Gastrocnemius medialis (tissue), 4 donors: ENCODE measurements at regions not wholly inside any gene's neighbourhood (a gene's known extent, or its start where the extent isn't known, plus 50 kb on each side); places are given as distances from the start of the nearest gene placed in this dataset.

Experiments used
- ATAC-seq, 2 donors: fragments of 150-250 bp; one replicate each; pipeline ENCODE4 v1.9.1; 2016
- DNase-seq, 2 donors: peaks; one replicate each; pipeline ENCODE4 v3.0.0-alpha.2; 2019
- H3K27ac ChIP-seq, 4 donors: fragments of 200-600 bp; sonication (generic); 1 replicate in 1 of 4; 2 replicates in 3 of 4; pipeline ENCODE4 v1.5.1; 2016 to 2018; ENCODE audit warnings: mild to moderate bottlenecking in 2 of 4, moderate library complexity in 1 of 4
- H3K27me3 ChIP-seq, 3 donors: fragments of 200-600 bp; sonication (generic) in 2 of 3; 1 replicate in 1 of 3; 2 replicates in 2 of 3; pipeline versions ENCODE4 v1.5.1 to v1.6.0; 2016 to 2019; ENCODE audit warnings: mild to moderate bottlenecking in 1 of 3, moderate library complexity in 1 of 3
- H3K36me3 ChIP-seq, 2 donors: fragments of 200-600 bp; sonication (generic) in 1 of 2; one replicate each; pipeline ENCODE4 v1.5.1; 2017 to 2018
- H3K4me1 ChIP-seq, 2 donors: fragments of 200-600 bp; sonication (generic) in 1 of 2; one replicate each; pipeline ENCODE4 v1.5.1; 2016 to 2017; ENCODE audit warnings: mild to moderate bottlenecking in 2 of 2
- H3K4me3 ChIP-seq, 4 donors: fragments of 200-600 bp; sonication (generic) in 3 of 4; 1 replicate in 1 of 4; 2 replicates in 3 of 4; pipeline ENCODE4 v1.5.1; 2016 to 2019; ENCODE audit warnings: mild to moderate bottlenecking in 2 of 4
- H3K9me3 ChIP-seq, 3 donors: fragments of 200-600 bp; sonication (generic) in 2 of 3; 1 replicate in 1 of 3; 2 replicates in 2 of 3; pipeline ENCODE4 v1.5.1; 2016 to 2019
- POLR2A ChIP-seq, 2 donors: fragments of 450-650 bp; IDR thresholded peaks; one replicate each; pipeline ENCODE4 v1.6.1; 2017; ENCODE audit warnings: antibody characterized with exemption in 2 of 2, mild to moderate bottlenecking in 2 of 2, moderate library complexity in 2 of 2
- in situ Hi-C, 4 donors: fragments of 200-750 bp; cut with MboI; loops; one replicate each; pipeline versions ENCODE4 v1.15.0 to v1.8.0; 2017; ENCODE audit warnings: low sequenced_read_pairs in 4 of 4
- intact Hi-C: fragments of 100-400 bp; cut with DNase I; formaldehyde crosslinking; loops from one replicate; pipeline ENCODE4 v1.15.1; 2023; ENCODE audit warnings: low total_unique reads
- TF ChIP-seq, protein P1 (sequence below), 5 experiments: fragments of 450-650 bp in 3 of 5; fragments of 200-600 bp in 2 of 5; sonication (generic) in 2 of 5; IDR thresholded peaks in 4 of 5; conservative IDR thresholded peaks in 1 of 5; 1 replicate in 4 of 5; 2 replicates in 1 of 5; pipeline ENCODE4 v1.5.1; 2016 to 2019; ENCODE audit warnings: antibody characterized with exemption in 5 of 5, mild to moderate bottlenecking in 3 of 5, moderate library complexity in 3 of 5

DNA sequence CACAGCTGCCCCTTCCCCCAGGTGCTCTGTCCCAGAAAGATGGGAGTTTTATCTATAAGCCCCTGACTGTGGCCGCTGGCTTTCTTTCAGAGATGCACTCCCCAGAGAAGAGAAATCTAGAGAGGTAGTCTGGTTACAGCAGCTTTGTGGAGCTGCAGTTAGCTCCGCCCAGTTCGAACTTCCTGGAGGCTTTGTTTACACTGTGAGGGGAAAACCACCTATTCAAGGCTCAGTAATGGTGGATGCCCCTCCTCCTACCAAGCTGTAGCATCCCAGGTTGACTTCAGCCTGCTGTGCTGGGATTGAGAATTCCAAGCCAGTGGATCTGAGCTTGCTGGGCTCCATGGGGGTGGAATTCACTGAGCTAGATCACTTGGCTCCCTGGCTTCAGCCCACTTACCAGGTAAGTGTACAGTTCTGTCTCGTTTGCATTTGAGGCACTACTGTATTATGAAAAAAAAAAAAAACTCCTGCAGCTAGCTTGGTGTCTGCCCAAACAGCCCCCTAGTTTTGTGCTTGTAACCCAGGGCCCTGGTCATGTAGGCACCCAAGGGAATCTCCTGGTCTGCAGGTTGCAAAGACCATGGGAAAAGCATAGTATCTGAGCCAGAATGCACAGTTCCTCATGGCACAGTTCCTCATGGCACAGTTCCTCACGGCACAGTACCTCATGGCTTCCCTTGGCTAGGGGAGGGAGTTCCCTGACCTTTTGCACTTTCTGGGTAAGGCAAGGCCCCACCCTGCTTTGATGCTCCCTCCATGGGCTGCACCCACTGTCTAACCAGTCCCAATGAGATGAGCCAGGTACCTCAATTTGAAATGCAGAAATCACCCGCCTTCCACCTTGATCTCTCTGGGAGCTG, 275.0 kb downstream of the CENPW start:
- intact Hi-C loops (no loop called here), in situ Hi-C loops (no loop called here)
- no peak for DNase-seq
- Histone ChIP-seq H3K27me3 (no peaks in the 10 kb centered on the region), H3K27ac (no peak overlapping the region), H3K4me1 (no peaks in the 10 kb centered on the region), H3K4me3 (no peak overlapping the region), H3K9me3 (no peaks in the 10 kb centered on the region), H3K36me3 (no peaks in the 10 kb centered on the region)
- TF ChIP-seq, protein P1, sequence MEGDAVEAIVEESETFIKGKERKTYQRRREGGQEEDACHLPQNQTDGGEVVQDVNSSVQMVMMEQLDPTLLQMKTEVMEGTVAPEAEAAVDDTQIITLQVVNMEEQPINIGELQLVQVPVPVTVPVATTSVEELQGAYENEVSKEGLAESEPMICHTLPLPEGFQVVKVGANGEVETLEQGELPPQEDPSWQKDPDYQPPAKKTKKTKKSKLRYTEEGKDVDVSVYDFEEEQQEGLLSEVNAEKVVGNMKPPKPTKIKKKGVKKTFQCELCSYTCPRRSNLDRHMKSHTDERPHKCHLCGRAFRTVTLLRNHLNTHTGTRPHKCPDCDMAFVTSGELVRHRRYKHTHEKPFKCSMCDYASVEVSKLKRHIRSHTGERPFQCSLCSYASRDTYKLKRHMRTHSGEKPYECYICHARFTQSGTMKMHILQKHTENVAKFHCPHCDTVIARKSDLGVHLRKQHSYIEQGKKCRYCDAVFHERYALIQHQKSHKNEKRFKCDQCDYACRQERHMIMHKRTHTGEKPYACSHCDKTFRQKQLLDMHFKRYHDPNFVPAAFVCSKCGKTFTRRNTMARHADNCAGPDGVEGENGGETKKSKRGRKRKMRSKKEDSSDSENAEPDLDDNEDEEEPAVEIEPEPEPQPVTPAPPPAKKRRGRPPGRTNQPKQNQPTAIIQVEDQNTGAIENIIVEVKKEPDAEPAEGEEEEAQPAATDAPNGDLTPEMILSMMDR (IDR thresholded peaks at IDR 0.05 in 4 of 5, conservative IDR thresholded peaks at IDR 0.05 in 1 of 5): no peak
- no peak for TF ChIP-seq POLR2A (IDR thresholded peaks at IDR 0.05)
- ATAC-seq: no peak

DNA sequence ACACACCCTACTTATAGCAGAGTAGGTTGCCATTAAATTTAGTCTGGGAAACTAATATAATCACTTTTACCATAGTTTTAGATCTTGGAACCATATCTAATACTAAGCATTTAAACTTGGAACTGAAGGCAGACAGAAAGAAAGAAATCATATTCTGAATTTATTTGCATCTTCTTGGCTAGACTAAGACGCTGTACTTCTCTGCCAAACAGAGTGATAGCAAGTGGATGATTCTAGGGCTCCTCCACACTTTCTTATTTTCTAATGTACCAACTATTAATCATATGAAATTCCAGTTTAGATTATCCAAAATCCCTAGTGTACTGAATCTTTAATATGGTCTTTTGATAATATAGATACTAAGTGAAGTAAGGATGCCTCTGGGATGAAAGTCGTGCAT, 277.0 kb downstream of the CENPW start:
- intact Hi-C loops: no loop called here
- DNase-seq (no peak), ATAC-seq (no peak)
- in situ Hi-C loops: no loop called here
- H3K9me3 ChIP-seq: no peaks in the 10 kb centered on the region
- TF ChIP-seq POLR2A (IDR thresholded peaks at IDR 0.05): no peak
- TF ChIP-seq, protein P1 (IDR thresholded peaks at IDR 0.05 in 4 of 5, conservative IDR thresholded peaks at IDR 0.05 in 1 of 5): no peak
- no peaks in the 10 kb centered on the region for H3K4me1 ChIP-seq
- no peak overlapping the region for H3K27ac ChIP-seq
- H3K27me3 ChIP-seq: no peaks in the 10 kb centered on the region
- no peak overlapping the region for H3K4me3 ChIP-seq
- H3K36me3 ChIP-seq: no peaks in the 10 kb centered on the region

DNA sequence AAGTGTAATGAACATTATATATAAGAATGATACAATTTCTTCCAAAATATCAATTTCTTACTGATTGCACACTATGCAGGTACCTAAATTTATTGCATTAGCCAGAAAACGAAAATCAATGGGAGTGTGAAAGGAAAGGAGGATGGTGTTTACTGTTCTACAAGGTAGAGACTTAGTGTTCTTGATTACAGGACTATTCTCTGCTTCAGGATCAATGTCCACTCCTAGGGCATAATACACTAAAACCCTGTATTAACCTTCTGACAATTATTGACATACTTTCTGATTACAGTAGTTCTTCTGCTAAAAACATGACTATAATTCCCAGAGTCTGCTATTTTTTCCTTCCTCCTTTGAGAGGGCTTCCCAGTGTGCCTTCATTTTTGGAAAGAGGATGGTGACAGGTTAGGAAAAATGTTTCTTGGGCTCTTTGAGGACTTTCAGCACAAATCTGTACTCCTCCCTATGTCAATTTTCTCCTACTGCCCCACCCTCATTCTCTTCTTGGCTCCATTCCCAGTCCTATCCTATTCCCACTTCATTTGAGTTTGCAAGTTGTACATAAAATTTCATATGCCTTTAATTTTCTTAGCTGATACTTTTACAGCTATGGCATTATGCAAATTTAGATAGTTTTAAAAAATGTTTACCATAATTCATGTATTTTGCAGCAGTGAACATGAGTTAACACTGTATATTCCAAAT, 278.9 kb downstream of the CENPW start:
- TF ChIP-seq, protein P1 (IDR thresholded peaks at IDR 0.05 in 4 of 5, conservative IDR thresholded peaks at IDR 0.05 in 1 of 5): no peak
- no peak for TF ChIP-seq POLR2A (IDR thresholded peaks at IDR 0.05)
- intact Hi-C loops: no loop called here
- Histone ChIP-seq H3K4me1 (no peaks in the 10 kb centered on the region), H3K27ac (no peak overlapping the region), H3K4me3 (no peak overlapping the region), H3K27me3 (no peaks in the 10 kb centered on the region), H3K36me3 (no peaks in the 10 kb centered on the region), H3K9me3 (no peaks in the 10 kb centered on the region)
- no peak for ATAC-seq
- in situ Hi-C loops: no loop called here
- DNase-seq: no peak

DNA sequence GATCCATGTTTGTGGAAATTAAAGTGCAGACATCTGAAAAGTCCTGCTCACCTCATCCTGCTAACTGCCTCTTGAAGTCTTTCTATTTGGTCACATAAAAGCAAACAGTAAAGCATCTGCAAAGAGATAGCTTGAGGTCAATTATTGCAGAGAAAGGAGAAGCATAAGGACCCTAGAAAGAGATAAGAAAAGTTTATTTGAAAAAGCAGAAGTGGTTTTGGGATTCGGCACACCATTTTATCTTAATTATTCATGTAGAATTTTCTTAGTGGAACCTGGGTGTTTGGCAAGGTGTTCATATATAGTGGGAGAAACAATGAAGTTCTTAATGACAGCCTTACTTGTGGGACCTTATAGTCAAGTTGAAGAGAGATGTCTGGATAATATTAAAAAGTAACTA, 280.8 kb downstream of the CENPW start:
- H3K27ac ChIP-seq: no peak overlapping the region
- intact Hi-C loops (no loop called here), in situ Hi-C loops (no loop called here)
- no peaks in the 10 kb centered on the region for H3K36me3 ChIP-seq
- ATAC-seq: no peak
- H3K27me3 ChIP-seq: no peaks in the 10 kb centered on the region
- TF ChIP-seq, protein P1 (IDR thresholded peaks at IDR 0.05 in 4 of 5, conservative IDR thresholded peaks at IDR 0.05 in 1 of 5): no peak
- no peak for TF ChIP-seq POLR2A (IDR thresholded peaks at IDR 0.05)
- DNase-seq: no peak
- H3K4me1 ChIP-seq: no peaks in the 10 kb centered on the region
- no peak overlapping the region for H3K4me3 ChIP-seq
- H3K9me3 ChIP-seq: no peaks in the 10 kb centered on the region
